ENCODE measurements at regions not wholly inside any gene's neighbourhood (a gene's known extent, or its start where the extent isn't known, plus 50 kb on each side); places are given as distances from the start of the nearest gene placed in this dataset.
"Not testable (repeated sequence)": the region's sequence is repeated elsewhere in the genome, so short reads cannot be mapped to it uniquely, and the experiment has no call there.

- Mint-ChIP-seq H3K4me1 (ENCODE audit: low read depth) (no peaks in the 10 kb centered on the region), H3K9me3 (peaks cover 8% of the 10 kb centered on the region), H3K27me3 (ENCODE audit: low read depth) (no peaks in the 10 kb centered on the region), H3K4me3 (no peak overlapping the region), H3K36me3 (ENCODE audit: insufficient read depth) (no peaks in the 10 kb centered on the region)
- ATAC-seq (no peak), DNase-seq (no peak)
These were observed 247.6 kb upstream of the ELAVL2 start for GRCh38 chr9:24073666-24074065.

DNA sequence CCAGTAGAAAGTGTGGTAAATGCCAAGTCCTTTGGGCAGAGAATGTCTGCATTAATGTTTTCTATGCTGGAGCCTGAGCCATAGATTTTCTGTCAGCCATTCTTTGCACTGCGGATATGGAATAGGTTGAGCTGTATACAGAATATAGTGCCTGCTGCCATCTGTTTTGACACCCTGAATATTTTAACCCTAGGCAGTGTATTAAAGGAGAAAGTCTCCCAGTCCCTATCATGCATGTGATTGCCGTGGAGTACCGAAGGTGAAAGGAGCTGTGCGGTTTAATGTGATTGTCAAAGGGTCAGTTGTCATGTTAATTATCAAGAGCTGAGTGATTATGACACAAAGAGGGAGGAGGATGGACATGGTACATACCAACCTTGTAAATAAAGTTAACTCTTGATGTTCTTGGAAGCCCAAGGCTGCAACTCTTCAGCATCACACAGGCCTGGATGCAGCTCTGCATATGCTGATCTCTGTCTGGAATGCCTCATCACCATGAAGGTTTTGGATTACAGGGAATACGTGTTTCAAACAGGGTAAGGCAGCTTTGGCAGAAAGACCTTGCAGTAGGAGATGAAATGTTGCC, 247.1 kb upstream of the ELAVL2 start:
- no peaks in the 10 kb centered on the region for H3K36me3 Mint-ChIP-seq (ENCODE audit: insufficient read depth)
- DNase-seq (no peak), ATAC-seq (no peak)
- no peaks in the 10 kb centered on the region for H3K4me1 Mint-ChIP-seq (ENCODE audit: low read depth)
- peaks cover 8% of the 10 kb centered on the region for H3K9me3 Mint-ChIP-seq
- no peaks in the 10 kb centered on the region for H3K27me3 Mint-ChIP-seq (ENCODE audit: low read depth)
- no peak overlapping the region for H3K4me3 Mint-ChIP-seq

- no peaks in the 10 kb centered on the region for H3K27me3 Mint-ChIP-seq (ENCODE audit: low read depth)
- no peaks in the 10 kb centered on the region for H3K36me3 Mint-ChIP-seq (ENCODE audit: insufficient read depth)
- peaks cover 12% of the 10 kb centered on the region for H3K9me3 Mint-ChIP-seq
- ATAC-seq (no peak), DNase-seq (no peak)
- no peaks in the 10 kb centered on the region for H3K4me1 Mint-ChIP-seq (ENCODE audit: low read depth)
- no peak overlapping the region for H3K4me3 Mint-ChIP-seq
These were observed 245.7 kb upstream of the ELAVL2 start for GRCh38 chr9:24071716-24072115.

GRCh38 chr9:24071091-24071490, 245.1 kb upstream of the ELAVL2 start:
- no peak for ATAC-seq
- no peak for DNase-seq
- Mint-ChIP-seq H3K27me3 (ENCODE audit: low read depth) (no peaks in the 10 kb centered on the region), H3K36me3 (ENCODE audit: insufficient read depth) (no peaks in the 10 kb centered on the region), H3K4me1 (ENCODE audit: low read depth) (no peaks in the 10 kb centered on the region), H3K9me3 (peaks cover 12% of the 10 kb centered on the region), H3K4me3 (no peak overlapping the region)

GRCh38 chr9:24067107-24067506, 241.1 kb upstream of the ELAVL2 start:
- ATAC-seq; H3K4me1 Mint-ChIP-seq (ENCODE audit: low read depth); H3K27me3 Mint-ChIP-seq (ENCODE audit: low read depth); H3K36me3 Mint-ChIP-seq (ENCODE audit: insufficient read depth); DNase-seq; H3K4me3 Mint-ChIP-seq: not testable (repeated sequence)
- peaks cover 12% of the 10 kb centered on the region for H3K9me3 Mint-ChIP-seq

- no peak overlapping the region for H3K4me3 Mint-ChIP-seq
- ATAC-seq: no peak
- no peaks in the 10 kb centered on the region for H3K36me3 Mint-ChIP-seq (ENCODE audit: insufficient read depth)
- DNase-seq: no peak
- H3K9me3 Mint-ChIP-seq: no peaks in the 10 kb centered on the region
- H3K4me1 Mint-ChIP-seq (ENCODE audit: low read depth): no peaks in the 10 kb centered on the region
- H3K27me3 Mint-ChIP-seq (ENCODE audit: low read depth): no peaks in the 10 kb centered on the region
These were observed 233.6 kb upstream of the ELAVL2 start for GRCh38 chr9:24059651-24060050.

DNA sequence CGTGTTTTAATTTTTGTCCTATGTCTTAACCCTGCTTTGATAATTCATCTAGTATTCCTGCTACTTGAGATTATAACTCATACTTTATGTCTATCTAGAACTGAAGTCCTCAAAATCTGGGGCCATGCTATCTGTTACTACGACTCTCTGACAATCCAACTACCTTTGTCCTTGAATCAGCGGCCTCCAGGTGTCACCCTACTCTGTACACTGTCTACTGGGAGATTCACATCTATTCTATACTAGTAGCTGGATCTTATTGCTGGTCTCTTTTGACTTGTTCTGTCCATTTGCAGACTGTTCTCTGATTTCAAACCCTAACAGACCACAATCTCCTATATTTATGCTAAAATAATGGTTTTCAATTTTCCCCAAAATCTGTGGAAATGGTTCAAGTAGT, 225.5 kb upstream of the ELAVL2 start:
- Mint-ChIP-seq H3K27me3 (ENCODE audit: low read depth) (no peaks in the 10 kb centered on the region), H3K4me1 (ENCODE audit: low read depth) (no peaks in the 10 kb centered on the region), H3K9me3 (peaks cover 30% of the 10 kb centered on the region), H3K36me3 (ENCODE audit: insufficient read depth) (no peaks in the 10 kb centered on the region), H3K4me3 (no peak overlapping the region)
- DNase-seq (no peak), ATAC-seq (no peak)

DNA sequence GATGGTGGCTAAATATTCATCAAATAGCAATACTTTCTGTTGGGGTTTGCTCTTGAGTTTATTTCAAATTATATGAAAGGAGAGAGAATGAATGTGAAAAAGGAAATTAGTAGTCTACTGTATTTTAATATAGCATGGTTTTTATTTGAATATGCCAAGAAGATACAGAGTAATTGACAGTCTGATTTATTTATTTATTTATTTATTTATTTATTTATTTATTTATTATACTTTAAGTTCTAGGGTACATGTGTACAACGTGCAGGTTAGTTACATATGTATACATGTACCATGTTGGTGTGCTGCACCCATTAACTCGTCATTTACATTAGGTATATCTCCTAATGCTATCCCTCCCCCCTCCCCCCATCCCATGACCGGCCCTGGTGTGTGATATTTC, 224.2 kb upstream of the ELAVL2 start:
- peaks cover 37% of the 10 kb centered on the region for H3K9me3 Mint-ChIP-seq
- H3K27me3 Mint-ChIP-seq (ENCODE audit: low read depth); H3K4me3 Mint-ChIP-seq; H3K4me1 Mint-ChIP-seq (ENCODE audit: low read depth); H3K36me3 Mint-ChIP-seq (ENCODE audit: insufficient read depth); DNase-seq; ATAC-seq: not testable (repeated sequence)

DNA sequence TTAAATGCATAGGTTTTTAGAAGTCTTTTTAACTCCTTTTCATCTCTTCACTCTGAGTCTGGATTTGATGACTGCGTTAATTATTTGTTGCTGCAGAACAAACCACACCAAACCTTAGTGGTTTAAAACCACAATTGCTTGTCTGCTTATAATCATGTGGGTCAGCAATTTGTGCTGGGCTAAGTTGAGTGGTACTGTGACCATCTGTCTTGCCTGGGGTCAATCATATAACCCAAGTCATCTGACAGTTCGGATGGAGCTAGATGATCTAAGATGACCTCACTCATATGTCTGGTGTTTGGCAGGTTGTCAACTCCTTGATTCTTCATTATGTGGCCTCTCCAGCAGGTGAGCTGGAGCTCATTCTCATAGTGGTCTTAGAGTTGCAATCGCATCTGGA, 219.1 kb upstream of the ELAVL2 start:
- Mint-ChIP-seq H3K9me3 (peaks cover 39% of the 10 kb centered on the region), H3K36me3 (ENCODE audit: insufficient read depth) (no peaks in the 10 kb centered on the region), H3K4me1 (ENCODE audit: low read depth) (no peaks in the 10 kb centered on the region), H3K27me3 (ENCODE audit: low read depth) (no peaks in the 10 kb centered on the region), H3K4me3 (no peak overlapping the region)
- DNase-seq: no peak
- no peak for ATAC-seq

GRCh38 chr9:24044576-24044975, 218.5 kb upstream of the ELAVL2 start:
- ATAC-seq (no peak), DNase-seq (no peak)
- Mint-ChIP-seq H3K4me1 (ENCODE audit: low read depth) (no peaks in the 10 kb centered on the region), H3K36me3 (ENCODE audit: insufficient read depth) (no peaks in the 10 kb centered on the region), H3K4me3 (no peak overlapping the region), H3K27me3 (ENCODE audit: low read depth) (no peaks in the 10 kb centered on the region), H3K9me3 (peaks cover 36% of the 10 kb centered on the region)

DNA sequence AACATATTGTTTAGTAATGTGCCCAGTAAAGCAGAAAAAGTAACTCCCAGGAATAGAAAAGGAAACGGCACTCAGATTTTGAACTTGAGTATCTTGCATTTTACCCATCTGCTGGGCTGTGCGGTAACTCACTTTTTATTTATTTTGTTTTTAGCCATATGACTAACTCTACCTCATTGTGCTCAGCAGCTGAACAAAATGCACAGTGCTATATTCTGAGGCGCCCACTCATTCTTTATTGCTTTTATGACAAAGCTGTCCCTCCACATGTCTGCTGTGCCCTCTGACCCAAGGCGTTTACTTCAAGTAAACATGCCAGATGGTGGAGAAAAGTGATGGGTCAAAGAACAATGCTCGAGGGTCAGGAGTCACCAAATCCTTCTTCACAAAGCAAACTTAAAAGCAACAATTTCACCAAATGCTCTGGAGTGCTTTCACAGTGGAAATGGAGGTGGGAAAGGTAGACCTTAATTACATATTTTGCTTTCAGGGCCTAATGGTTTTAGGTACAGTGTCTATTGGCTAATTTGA, 215.2 kb upstream of the ELAVL2 start:
- H3K9me3 Mint-ChIP-seq: peaks cover 13% of the 10 kb centered on the region
- no peaks in the 10 kb centered on the region for H3K4me1 Mint-ChIP-seq (ENCODE audit: low read depth)
- no peak overlapping the region for H3K4me3 Mint-ChIP-seq
- no peaks in the 10 kb centered on the region for H3K36me3 Mint-ChIP-seq (ENCODE audit: insufficient read depth)
- ATAC-seq: no peak
- DNase-seq: no peak
- no peaks in the 10 kb centered on the region for H3K27me3 Mint-ChIP-seq (ENCODE audit: low read depth)

GRCh38 chr9:24036459-24036858, 210.4 kb upstream of the ELAVL2 start:
- no peaks in the 10 kb centered on the region for H3K4me1 Mint-ChIP-seq (ENCODE audit: low read depth)
- no peaks in the 10 kb centered on the region for H3K27me3 Mint-ChIP-seq (ENCODE audit: low read depth)
- ATAC-seq: no peak
- H3K4me3 Mint-ChIP-seq: no peak overlapping the region
- peaks cover 15% of the 10 kb centered on the region for H3K9me3 Mint-ChIP-seq
- H3K36me3 Mint-ChIP-seq (ENCODE audit: insufficient read depth): no peaks in the 10 kb centered on the region
- no peak for DNase-seq

DNA sequence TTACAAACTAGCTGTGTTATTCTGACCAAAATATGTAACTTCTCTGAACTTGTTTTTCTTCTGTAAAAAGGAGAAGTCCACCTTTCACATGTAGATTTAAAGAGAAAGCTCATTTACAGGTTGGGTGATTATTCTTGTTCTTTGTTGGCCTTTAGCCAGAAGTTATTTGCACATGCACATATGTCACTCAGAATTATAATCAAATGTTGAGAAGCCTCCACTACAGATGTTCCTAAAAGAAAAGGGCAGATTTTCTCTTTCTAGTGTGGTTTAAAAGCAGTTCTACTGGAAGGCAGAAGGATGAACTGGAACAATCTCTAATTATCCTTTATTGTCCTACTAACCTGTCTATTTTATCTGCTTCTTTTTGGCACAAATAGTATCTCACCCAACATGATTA, 209.8 kb upstream of the ELAVL2 start:
- Mint-ChIP-seq H3K27me3 (ENCODE audit: low read depth) (no peaks in the 10 kb centered on the region), H3K4me3 (no peak overlapping the region), H3K36me3 (ENCODE audit: insufficient read depth) (no peaks in the 10 kb centered on the region), H3K9me3 (peaks cover 20% of the 10 kb centered on the region), H3K4me1 (ENCODE audit: low read depth) (no peaks in the 10 kb centered on the region)
- no peak for DNase-seq
- ATAC-seq: no peak

- ATAC-seq: no peak
- H3K9me3 Mint-ChIP-seq: peaks cover 29% of the 10 kb centered on the region
These were observed 185.8 kb upstream of the ELAVL2 start for GRCh38 chr9:24011881-24012280.

GRCh38 chr9:24011009-24011717, 185.1 kb upstream of the ELAVL2 start:
- ATAC-seq (no peak), DNase-seq (no peak)
- Mint-ChIP-seq H3K36me3 (ENCODE audit: insufficient read depth) (no peaks in the 10 kb centered on the region), H3K9me3 (peaks cover 29% of the 10 kb centered on the region), H3K4me1 (ENCODE audit: low read depth) (no peaks in the 10 kb centered on the region), H3K27me3 (ENCODE audit: low read depth) (no peaks in the 10 kb centered on the region), H3K4me3 (no peak overlapping the region)

More at GRCh38 chr9:24011881-24012280, 185.8 kb upstream of the ELAVL2 start:
- no peak overlapping the region for H3K4me3 Mint-ChIP-seq
- DNase-seq: no peak
- H3K27me3 Mint-ChIP-seq (ENCODE audit: low read depth): no peaks in the 10 kb centered on the region
- no peaks in the 10 kb centered on the region for H3K4me1 Mint-ChIP-seq (ENCODE audit: low read depth)
- H3K36me3 Mint-ChIP-seq (ENCODE audit: insufficient read depth): no peaks in the 10 kb centered on the region

All from activated T-cell treated with anti-CD3 and anti-CD28 coated beads, Interleukin-2, amount 50 U/mL, for 4 hours (primary cell).